ENCODE measurements at regions not wholly inside any gene's neighbourhood (a gene's known extent, or its start where the extent isn't known, plus 50 kb on each side); places are given as distances from the start of the nearest gene placed in this dataset.
"Not testable (repeated sequence)": the region's sequence is repeated elsewhere in the genome, so short reads cannot be mapped to it uniquely, and the experiment has no call there.

GRCh38 chr4:184335520-184335919 lies 117.8 kb upstream of the ENPP6 start:
- no peak for DNase-seq (ENCODE audit: low spot score)

- not testable (repeated sequence) for DNase-seq (ENCODE audit: low spot score)
These were observed 115.8 kb upstream of the ENPP6 start for GRCh38 chr4:184333446-184333845.

GRCh38 chr4:184331268-184331995 lies 113.8 kb upstream of the ENPP6 start:
- DNase-seq (ENCODE audit: low spot score): no peak

GRCh38 chr4:184330517-184331094 lies 112.9 kb upstream of the ENPP6 start:
- not testable (repeated sequence) for DNase-seq (ENCODE audit: low spot score)

GRCh38 chr4:184329659-184330400 lies 112.2 kb upstream of the ENPP6 start:
- no peak for DNase-seq (ENCODE audit: low spot score)

- no peak for DNase-seq (ENCODE audit: low spot score)
These were observed 111.6 kb upstream of the ENPP6 start for GRCh38 chr4:184329235-184329634.

- DNase-seq (ENCODE audit: low spot score): no peak
These were observed 110.5 kb upstream of the ENPP6 start for GRCh38 chr4:184328022-184328736.

- no peak for DNase-seq (ENCODE audit: low spot score)
These were observed 107.3 kb upstream of the ENPP6 start for GRCh38 chr4:184324939-184325477.

- no peak for DNase-seq (ENCODE audit: low spot score)
These were observed 104.8 kb upstream of the ENPP6 start for GRCh38 chr4:184322328-184323025.

- DNase-seq (ENCODE audit: low spot score): no peak
These were observed 103.0 kb upstream of the ENPP6 start for GRCh38 chr4:184320631-184321030.

- DNase-seq (ENCODE audit: low spot score): no peak
These were observed 101.2 kb upstream of the ENPP6 start for GRCh38 chr4:184318852-184319251.

GRCh38 chr4:184317234-184317918 lies 99.7 kb upstream of the ENPP6 start:
- DNase-seq (ENCODE audit: low spot score): no peak

GRCh38 chr4:184316821-184317220 lies 99.1 kb upstream of the ENPP6 start:
- DNase-seq (ENCODE audit: low spot score): no peak

- no peak for DNase-seq (ENCODE audit: low spot score)
These were observed 98.1 kb upstream of the ENPP6 start for GRCh38 chr4:184315675-184316359.

GRCh38 chr4:184313702-184314659 lies 96.3 kb upstream of the ENPP6 start:
- DNase-seq (ENCODE audit: low spot score): no peak

- no peak for DNase-seq (ENCODE audit: low spot score)
These were observed 95.4 kb upstream of the ENPP6 start for GRCh38 chr4:184313058-184313581.

GRCh38 chr4:184312126-184312525 lies 94.5 kb upstream of the ENPP6 start:
- no peak for DNase-seq (ENCODE audit: low spot score)

- no peak for DNase-seq (ENCODE audit: low spot score)
These were observed 93.4 kb upstream of the ENPP6 start for GRCh38 chr4:184310881-184311709.

All from CD4-positive, alpha-beta T cell treated with Interleukin-15 for 4 hours (primary cell).